Astrocyte of the spinal cord (primary cell): ENCODE measurements at regions not wholly inside any gene's neighbourhood (a gene's known extent, or its start where the extent isn't known, plus 50 kb on each side); places are given as distances from the start of the nearest gene placed in this dataset.
A peak's percentile ranks its signal among the peaks of the same experiment; 100 is the strongest.

Experiments
- DNase-seq: peaks from one replicate; pipeline ENCODE4 v3.0.0; 2011; ENCODE audit warnings: low read depth, low spot score
- H3K4me3 ChIP-seq: 2 replicates; pipeline ENCODE4 v1.5.1; 2011; ENCODE audit warnings: low read depth, mild to moderate bottlenecking, low read length, moderate library complexity
- CTCF ChIP-seq: IDR thresholded peaks from 2 replicates; pipeline ENCODE4 v1.5.1; 2012; ENCODE audit warnings: low read depth, mild to moderate bottlenecking, low read length, inconsistent platforms
- in situ Hi-C: cut with HindIII; loops from 2 replicates; pipeline ENCODE4 v1.10.0; 2017; ENCODE audit warnings: low sequenced_read_pairs

GRCh38 chr18:11512096-11513025, 97.0 kb upstream of the SLC35G4 start:
- TF ChIP-seq CTCF = peak; percentile 34
- no peak overlapping the region for H3K4me3 ChIP-seq
- DNase-seq = no peak
- in situ Hi-C loops = no loop called here

GRCh38 chr18:11511434-11512095, 97.8 kb upstream of the SLC35G4 start:
- no peak overlapping the region for H3K4me3 ChIP-seq
- in situ Hi-C loops = no loop called here
- no peak for TF ChIP-seq CTCF
- DNase-seq = no peak

- no peak for TF ChIP-seq CTCF
- in situ Hi-C loops = no loop called here
- no peak for DNase-seq
- no peak overlapping the region for H3K4me3 ChIP-seq
Observed at GRCh38 chr18:11506856-11507255, 102.5 kb upstream of the SLC35G4 start.

- DNase-seq = no peak
- no peak for TF ChIP-seq CTCF
- H3K4me3 ChIP-seq = no peak overlapping the region
- in situ Hi-C loops = no loop called here
Observed at GRCh38 chr18:11505993-11506392, 103.4 kb upstream of the SLC35G4 start.

GRCh38 chr18:11504962-11505361, 104.4 kb upstream of the SLC35G4 start:
- no peak for DNase-seq
- in situ Hi-C loops = no loop called here
- H3K4me3 ChIP-seq = no peak overlapping the region
- TF ChIP-seq CTCF = no peak

- DNase-seq = peak; percentile 65
- H3K4me3 ChIP-seq = no peak overlapping the region
- no peak for TF ChIP-seq CTCF
- in situ Hi-C loops = no loop called here
Observed at GRCh38 chr18:11502368-11502767, 107.0 kb upstream of the SLC35G4 start.
